CD4-positive, alpha-beta T cell (primary cell): ENCODE measurements at regions not wholly inside any gene's neighbourhood (a gene's known extent, or its start where the extent isn't known, plus 50 kb on each side); places are given as distances from the start of the nearest gene placed in this dataset.

Experiments used
- ATAC-seq: fragments of 200-7000 bp; cut with Tn5 transposase; one replicate; pipeline ENCODE4 v1.10.0; 2022; ENCODE audit warnings: mild to moderate bottlenecking; ENCODE audit not compliant: poor library complexity
- CTCF ChIA-PET: fragments of 350-600 bp; sonication (Branson Sonifier 250); formaldehyde crosslinking; loops from one replicate; lab custom pipeline; 2021; ENCODE audit warnings: antibody characterized with exemption, inconsistent platforms; lab: Charles Lee
- POLR2A ChIA-PET: fragments of 350-600 bp; sonication (Branson Sonifier 250); formaldehyde crosslinking; loops from one replicate; lab custom pipeline; 2021; ENCODE audit warnings: antibody characterized with exemption, inconsistent platforms; lab: Charles Lee
- DNase-seq, 14 experiments: peaks; one replicate each; pipeline ENCODE4 v3.0.0-alpha.2; 2013 to 2020; ENCODE audit warnings: mixed read lengths in 2 of 14
- H3K27ac ChIP-seq, 2 donors: one replicate each; pipeline versions ENCODE4 v1.5.1 to v1.7.0; 2013; ENCODE audit warnings: low read length in 2 of 2, low read depth in 1 of 2, mild to moderate bottlenecking in 1 of 2
- H3K27me3 ChIP-seq, 2 experiments: 1 replicate in 1 of 2; 2 replicates in 1 of 2; pipeline versions ENCODE4 v1.6.1 to v1.7.0; 2013; ENCODE audit warnings: low read length in 2 of 2, control low read depth in 1 of 2, mild to moderate bottlenecking in 1 of 2, moderate library complexity in 1 of 2; ENCODE audit not compliant: insufficient read depth in 2 of 2, control insufficient read depth in 1 of 2
- H3K36me3 ChIP-seq: one replicate; pipeline ENCODE4 v1.6.1; 2013; ENCODE audit warnings: low read length, control low read depth; ENCODE audit not compliant: insufficient read depth
- H3K4me1 ChIP-seq: one replicate; pipeline ENCODE4 v1.6.1; 2013; ENCODE audit warnings: low read length, control low read depth; ENCODE audit not compliant: insufficient read depth
- H3K4me3 ChIP-seq: one replicate; pipeline ENCODE4 v1.5.1; 2013; ENCODE audit warnings: mild to moderate bottlenecking, low read length, moderate library complexity
- H3K9me3 ChIP-seq, 2 experiments: 1 replicate in 1 of 2; 2 replicates in 1 of 2; pipeline versions ENCODE4 v1.6.1 to v1.7.0; 2013; ENCODE audit warnings: low read length in 2 of 2, mild to moderate bottlenecking in 2 of 2, control low read depth in 1 of 2, moderate library complexity in 1 of 2; ENCODE audit not compliant: control insufficient read depth in 1 of 2, insufficient read depth in 1 of 2
- H3K27ac Mint-ChIP-seq: one replicate; pipeline ENCODE4 v1.8.0; 2020; ENCODE audit warnings: mixed read lengths
- H3K27me3 Mint-ChIP-seq: one replicate; pipeline ENCODE4 v1.8.0; 2021; ENCODE audit warnings: mixed read lengths
- H3K36me3 Mint-ChIP-seq: one replicate; pipeline ENCODE4 v1.8.0; 2021; ENCODE audit warnings: low read depth, mixed read lengths
- H3K4me1 Mint-ChIP-seq: one replicate; pipeline ENCODE4 v1.8.0; 2021; ENCODE audit warnings: low read depth, mixed read lengths
- H3K4me3 Mint-ChIP-seq: one replicate; pipeline ENCODE4 v1.8.0; 2020; ENCODE audit warnings: mild to moderate bottlenecking, mixed read lengths
- H3K9me3 Mint-ChIP-seq: one replicate; pipeline ENCODE4 v1.8.0; 2020; ENCODE audit warnings: mixed read lengths
- CTCF ChIP-seq: fragments of 200-600 bp; IDR thresholded peaks from one replicate; pipeline ENCODE4 v1.8.0; 2022; ENCODE audit warnings: antibody characterized with exemption, mild to moderate bottlenecking
- intact Hi-C, 2 experiments: fragments of 100-400 bp; cut with DNase I in 1 of 2; cut with micrococcal nuclease in 1 of 2; formaldehyde crosslinking; loops; one replicate each; pipeline versions ENCODE4 v1.15.1 to v1.9.0; 2023 to 2025; cut with DNase I, micrococcal nuclease

- DNase-seq, result no peak
- H3K4me1 ChIP-seq, result no peaks in the 10 kb centered on the region
- no peak for ATAC-seq
- no peak overlapping the region for H3K4me3 Mint-ChIP-seq
- H3K27me3 Mint-ChIP-seq, result no peaks in the 10 kb centered on the region
- TF ChIP-seq CTCF, result no peak
- POLR2A ChIA-PET, result no interaction called here
- H3K4me3 ChIP-seq, result no peak overlapping the region
- no peaks in the 10 kb centered on the region for H3K36me3 ChIP-seq
- H3K27ac Mint-ChIP-seq, result no peak overlapping the region
- no peaks in the 10 kb centered on the region for H3K4me1 Mint-ChIP-seq
- intact Hi-C loops, result no loop called here
- no peaks in the 10 kb centered on the region for H3K36me3 Mint-ChIP-seq
- peaks cover 0 to 8% of the 10 kb centered on the region in 2 experiments for H3K9me3 ChIP-seq
- CTCF ChIA-PET, result no interaction called here
- H3K9me3 Mint-ChIP-seq, result peaks cover 16% of the 10 kb centered on the region
- H3K27me3 ChIP-seq, result no peaks in the 10 kb centered on the region
- no peak overlapping the region for H3K27ac ChIP-seq
These were observed 468.1 kb upstream of the CXADR start for GRCh38 chr21:17044696-17045095.

- no peaks in the 10 kb centered on the region for H3K27me3 Mint-ChIP-seq
- TF ChIP-seq CTCF, result no peak
- no peak for ATAC-seq
- Histone ChIP-seq H3K4me3 (no peak overlapping the region), H3K9me3 (peaks cover 0 to 8% of the 10 kb centered on the region in 2 experiments), H3K27ac (no peak overlapping the region), H3K36me3 (no peaks in the 10 kb centered on the region), H3K4me1 (no peaks in the 10 kb centered on the region), H3K27me3 (no peaks in the 10 kb centered on the region)
- no peak for DNase-seq
- no peaks in the 10 kb centered on the region for H3K4me1 Mint-ChIP-seq
- ChIA-PET CTCF (no interaction called here), POLR2A (no interaction called here)
- intact Hi-C loops, result no loop called here
- no peaks in the 10 kb centered on the region for H3K36me3 Mint-ChIP-seq
- no peak overlapping the region for H3K4me3 Mint-ChIP-seq
- peaks cover 16% of the 10 kb centered on the region for H3K9me3 Mint-ChIP-seq
- H3K27ac Mint-ChIP-seq, result no peak overlapping the region
These were observed 467.5 kb upstream of the CXADR start for GRCh38 chr21:17045214-17045853.

GRCh38 chr21:17048974-17049373, 463.9 kb upstream of the CXADR start:
- no peaks in the 10 kb centered on the region for H3K36me3 ChIP-seq
- no peak overlapping the region for H3K4me3 ChIP-seq
- POLR2A ChIA-PET, result no interaction called here
- no peak overlapping the region for H3K27ac ChIP-seq
- no peak for TF ChIP-seq CTCF
- DNase-seq (no peak), ATAC-seq (no peak)
- no peak overlapping the region for H3K27ac Mint-ChIP-seq
- intact Hi-C loops, result no loop called here
- no peaks in the 10 kb centered on the region for H3K36me3 Mint-ChIP-seq
- no peaks in the 10 kb centered on the region for H3K4me1 ChIP-seq
- no peak overlapping the region for H3K4me3 Mint-ChIP-seq
- no peaks in the 10 kb centered on the region for H3K27me3 ChIP-seq
- H3K4me1 Mint-ChIP-seq, result no peaks in the 10 kb centered on the region
- peaks cover 0 to 8% of the 10 kb centered on the region in 2 experiments for H3K9me3 ChIP-seq
- CTCF ChIA-PET, result no interaction called here
- no peaks in the 10 kb centered on the region for H3K27me3 Mint-ChIP-seq
- H3K9me3 Mint-ChIP-seq, result peaks cover 5% of the 10 kb centered on the region
